ENCODE measurements at regions not wholly inside any gene's neighbourhood (a gene's known extent, or its start where the extent isn't known, plus 50 kb on each side); places are given as distances from the start of the nearest gene placed in this dataset.

- no peaks in the 10 kb centered on the region for H4K20me1 ChIP-seq (ENCODE audit: insufficient read depth, low read length)
- H3K79me2 ChIP-seq (ENCODE audit: low read length) = no peaks in the 10 kb centered on the region
- no peaks in the 10 kb centered on the region for H3K36me3 ChIP-seq (replicated peaks; ENCODE audit: low read depth, low read length)
- H3K27me3 ChIP-seq (ENCODE audit: low read depth, low read length) = no peaks in the 10 kb centered on the region
- no peaks in the 10 kb centered on the region for H3K4me1 ChIP-seq (ENCODE audit: low read length)
- H2AFZ ChIP-seq (ENCODE audit: low read depth, low read length) = no peak overlapping the region
- no peak for TF ChIP-seq CTCF (IDR thresholded peaks at IDR 0.05; ENCODE audit: low read depth, low read length)
- no peak for TF ChIP-seq EZH2phosphoT487 (IDR thresholded peaks at IDR 0.05; ENCODE audit: low read depth)
- H3K4me3 ChIP-seq (ENCODE audit: low read length) = no peak overlapping the region
- no peak overlapping the region for H3K27ac ChIP-seq (ENCODE audit: low read length)
- H3K9ac ChIP-seq (ENCODE audit: low read length) = no peak overlapping the region
- H3K9me3 ChIP-seq (ENCODE audit: insufficient read depth, low read length) = no peaks in the 10 kb centered on the region
- H3K4me2 ChIP-seq (ENCODE audit: low read length) = no peak overlapping the region
Observed at GRCh38 chr16:6363396-6363795, 969.2 kb upstream of the RBFOX1 start.

GRCh38 chr16:6362321-6362720 is 970.3 kb upstream of the RBFOX1 start:
- no peaks in the 10 kb centered on the region for H4K20me1 ChIP-seq (ENCODE audit: insufficient read depth, low read length)
- no peak overlapping the region for H3K4me3 ChIP-seq (ENCODE audit: low read length)
- H3K27me3 ChIP-seq (ENCODE audit: low read depth, low read length) = no peaks in the 10 kb centered on the region
- no peak overlapping the region for H2AFZ ChIP-seq (ENCODE audit: low read depth, low read length)
- no peak overlapping the region for H3K9ac ChIP-seq (ENCODE audit: low read length)
- no peaks in the 10 kb centered on the region for H3K4me1 ChIP-seq (ENCODE audit: low read length)
- H3K36me3 ChIP-seq (replicated peaks; ENCODE audit: low read depth, low read length) = no peaks in the 10 kb centered on the region
- H3K4me2 ChIP-seq (ENCODE audit: low read length) = no peak overlapping the region
- no peaks in the 10 kb centered on the region for H3K79me2 ChIP-seq (ENCODE audit: low read length)
- TF ChIP-seq CTCF (IDR thresholded peaks at IDR 0.05; ENCODE audit: low read depth, low read length) (no peak), EZH2phosphoT487 (IDR thresholded peaks at IDR 0.05; ENCODE audit: low read depth) (no peak)
- no peaks in the 10 kb centered on the region for H3K9me3 ChIP-seq (ENCODE audit: insufficient read depth, low read length)
- H3K27ac ChIP-seq (ENCODE audit: low read length) = no peak overlapping the region

- no peaks in the 10 kb centered on the region for H3K27me3 ChIP-seq (ENCODE audit: low read depth, low read length)
- H3K9me3 ChIP-seq (ENCODE audit: insufficient read depth, low read length) = no peaks in the 10 kb centered on the region
- H3K4me3 ChIP-seq (ENCODE audit: low read length) = no peak overlapping the region
- H3K9ac ChIP-seq (ENCODE audit: low read length) = no peak overlapping the region
- no peaks in the 10 kb centered on the region for H3K36me3 ChIP-seq (replicated peaks; ENCODE audit: low read depth, low read length)
- H4K20me1 ChIP-seq (ENCODE audit: insufficient read depth, low read length) = no peaks in the 10 kb centered on the region
- H3K79me2 ChIP-seq (ENCODE audit: low read length) = no peaks in the 10 kb centered on the region
- no peaks in the 10 kb centered on the region for H3K4me1 ChIP-seq (ENCODE audit: low read length)
- TF ChIP-seq EZH2phosphoT487 (IDR thresholded peaks at IDR 0.05; ENCODE audit: low read depth) (no peak), CTCF (IDR thresholded peaks at IDR 0.05; ENCODE audit: low read depth, low read length) (no peak)
- no peak overlapping the region for H3K4me2 ChIP-seq (ENCODE audit: low read length)
- no peak overlapping the region for H3K27ac ChIP-seq (ENCODE audit: low read length)
- H2AFZ ChIP-seq (ENCODE audit: low read depth, low read length) = no peak overlapping the region
Observed at GRCh38 chr16:6360641-6361040, 972.0 kb upstream of the RBFOX1 start.

GRCh38 chr16:6356911-6357310 is 975.7 kb upstream of the RBFOX1 start:
- Histone ChIP-seq H3K79me2 (ENCODE audit: low read length) (no peaks in the 10 kb centered on the region), H3K27me3 (ENCODE audit: low read depth, low read length) (no peaks in the 10 kb centered on the region), H3K4me3 (ENCODE audit: low read length) (no peak overlapping the region), H3K9me3 (ENCODE audit: insufficient read depth, low read length) (no peaks in the 10 kb centered on the region), H3K36me3 (replicated peaks; ENCODE audit: low read depth, low read length) (no peaks in the 10 kb centered on the region), H3K9ac (ENCODE audit: low read length) (no peak overlapping the region), H3K4me2 (ENCODE audit: low read length) (no peak overlapping the region), H3K4me1 (ENCODE audit: low read length) (no peaks in the 10 kb centered on the region), H4K20me1 (ENCODE audit: insufficient read depth, low read length) (no peaks in the 10 kb centered on the region), H2AFZ (ENCODE audit: low read depth, low read length) (no peak overlapping the region), H3K27ac (ENCODE audit: low read length) (no peak overlapping the region)
- TF ChIP-seq EZH2phosphoT487 (IDR thresholded peaks at IDR 0.05; ENCODE audit: low read depth) (no peak), CTCF (IDR thresholded peaks at IDR 0.05; ENCODE audit: low read depth, low read length) (no peak)
